Neural progenitor cell (in vitro differentiated cells): ENCODE measurements at regions not wholly inside any gene's neighbourhood (a gene's known extent, or its start where the extent isn't known, plus 50 kb on each side); places are given as distances from the start of the nearest gene placed in this dataset.

Source experiments
- DNase-seq: peaks from one replicate; pipeline ENCODE4 v3.0.0-alpha.2; 2016; ENCODE audit warnings: low spot score
- H2AFZ ChIP-seq: fragments of 200-600 bp; sonication (generic); replicated peaks from 2 replicates; pipeline ENCODE4 v1.6.1; 2016; ENCODE audit warnings: antibody characterized with exemption
- H3F3A ChIP-seq: fragments of 200-600 bp; sonication (generic); 2 replicates; pipeline ENCODE4 v1.6.1; 2016; ENCODE audit warnings: antibody characterized with exemption, low read depth
- H3K27ac ChIP-seq: fragments of 200-600 bp; sonication (generic); 2 replicates; pipeline ENCODE4 v1.5.1; 2016; ENCODE audit warnings: mild to moderate bottlenecking
- H3K27me3 ChIP-seq: fragments of 200-600 bp; sonication (generic); 2 replicates; pipeline ENCODE4 v1.6.1; 2016; ENCODE audit warnings: mild to moderate bottlenecking, moderate library complexity
- H3K36me3 ChIP-seq: fragments of 200-600 bp; sonication (generic); 2 replicates; pipeline ENCODE4 v1.5.1; 2016
- H3K4me1 ChIP-seq: fragments of 200-600 bp; sonication (generic); 2 replicates; pipeline ENCODE4 v1.6.1; 2016; ENCODE audit warnings: mixed run types
- H3K4me2 ChIP-seq: fragments of 200-600 bp; sonication (generic); 2 replicates; pipeline ENCODE4 v1.6.1; 2016
- H3K4me3 ChIP-seq: fragments of 200-600 bp; sonication (generic); 2 replicates; pipeline ENCODE4 v1.5.1; 2016
- H3K79me2 ChIP-seq: fragments of 200-600 bp; sonication (generic); 2 replicates; pipeline ENCODE4 v1.6.1; 2016; ENCODE audit warnings: low read depth
- H3K9ac ChIP-seq: fragments of 200-600 bp; sonication (generic); 2 replicates; pipeline ENCODE4 v1.6.1; 2016
- H3K9me3 ChIP-seq: fragments of 200-600 bp; sonication (generic); 2 replicates; pipeline ENCODE4 v1.5.1; 2016; ENCODE audit warnings: low read depth
- H4K20me1 ChIP-seq: fragments of 200-600 bp; sonication (generic); 2 replicates; pipeline ENCODE4 v1.6.1; 2016; ENCODE audit warnings: low read depth
- H3K27ac Mint-ChIP-seq: 3 replicates; pipeline ENCODE4 v1.8.0; 2021; ENCODE audit warnings: mixed read lengths
- H3K27me3 Mint-ChIP-seq: 2 replicates; pipeline ENCODE4 v1.8.0; 2022; ENCODE audit warnings: low read depth, mild to moderate bottlenecking, inconsistent platforms, moderate library complexity, mixed read lengths; ENCODE audit not compliant: insufficient read depth
- H3K36me3 Mint-ChIP-seq: 3 replicates; pipeline ENCODE4 v1.8.0; 2021; ENCODE audit warnings: mixed read lengths
- H3K4me1 Mint-ChIP-seq: 3 replicates; pipeline ENCODE4 v1.8.0; 2021; ENCODE audit warnings: mixed read lengths
- H3K4me3 Mint-ChIP-seq: 3 replicates; pipeline ENCODE4 v1.8.0; 2021; ENCODE audit warnings: mild to moderate bottlenecking, moderate library complexity, mixed read lengths
- H3K9me3 Mint-ChIP-seq: 3 replicates; pipeline ENCODE4 v1.8.0; 2020; ENCODE audit warnings: mixed read lengths
- EZH2 ChIP-seq: fragments of 200-600 bp; sonication (generic); IDR thresholded peaks from 2 replicates; pipeline ENCODE4 v1.6.1; 2017; ENCODE audit warnings: antibody characterized with exemption, mild to moderate bottlenecking, moderate library complexity
- EZH2phosphoT487 ChIP-seq: fragments of 200-600 bp; sonication (generic); IDR thresholded peaks from 2 replicates; pipeline ENCODE4 v1.6.1; 2017; ENCODE audit warnings: antibody characterized with exemption
- TF ChIP-seq, protein P1 (sequence below): fragments of 200-600 bp; sonication (generic); IDR thresholded peaks from 2 replicates; pipeline ENCODE4 v1.5.1; 2017; ENCODE audit warnings: antibody characterized with exemption, mild to moderate bottlenecking

DNA sequence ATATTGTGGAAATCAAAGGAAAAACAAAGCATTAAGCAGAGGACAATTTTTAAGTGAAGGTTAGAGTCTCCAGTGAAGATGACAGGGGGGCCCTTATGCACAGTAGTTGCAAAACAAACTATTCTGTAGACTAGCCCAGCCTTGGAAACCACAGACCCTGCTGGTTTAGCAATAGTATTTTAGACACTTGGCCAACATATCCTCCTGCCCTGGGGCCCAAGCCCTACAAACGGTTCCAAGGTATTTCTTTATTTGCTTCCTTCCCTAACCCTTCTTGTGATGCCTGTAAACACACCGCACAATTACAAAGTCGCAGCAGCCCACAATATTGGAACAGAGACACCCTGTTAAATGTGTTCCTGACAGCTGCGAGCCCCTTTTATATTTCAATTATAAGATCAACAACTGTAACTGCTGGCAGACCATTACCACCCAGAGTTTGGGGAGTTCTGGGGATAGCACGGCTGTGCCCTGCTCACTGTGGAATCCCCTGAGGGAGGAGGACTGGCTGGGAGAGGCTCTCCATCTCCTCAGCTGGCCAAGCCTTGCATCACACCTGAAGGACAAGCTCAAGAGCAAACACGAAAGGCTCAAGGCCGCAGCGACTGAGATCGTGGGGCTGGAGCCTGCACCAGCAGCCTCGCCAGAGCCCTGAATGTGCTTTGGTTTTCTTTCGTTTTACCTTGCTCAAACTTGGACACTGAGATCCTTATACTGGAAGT lies 282.2 kb upstream of the ATP5MC3 start:
- no peak overlapping the region for H3K4me3 ChIP-seq
- no peak overlapping the region for H3K9ac ChIP-seq
- H3K4me1 ChIP-seq = peaks cover 3% of the 10 kb centered on the region
- no peak overlapping the region for H3K4me3 Mint-ChIP-seq
- H3K27ac Mint-ChIP-seq = no peak overlapping the region
- no peaks in the 10 kb centered on the region for H3K27me3 Mint-ChIP-seq
- H2AFZ ChIP-seq = no peak overlapping the region
- DNase-seq = no peak
- no peaks in the 10 kb centered on the region for H3F3A ChIP-seq
- no peaks in the 10 kb centered on the region for H3K27me3 ChIP-seq
- no peaks in the 10 kb centered on the region for H3K4me1 Mint-ChIP-seq
- H3K9me3 Mint-ChIP-seq = peaks cover 8% of the 10 kb centered on the region
- no peak overlapping the region for H3K27ac ChIP-seq
- H3K79me2 ChIP-seq = no peaks in the 10 kb centered on the region
- no peaks in the 10 kb centered on the region for H3K36me3 ChIP-seq
- TF ChIP-seq, protein P1, sequence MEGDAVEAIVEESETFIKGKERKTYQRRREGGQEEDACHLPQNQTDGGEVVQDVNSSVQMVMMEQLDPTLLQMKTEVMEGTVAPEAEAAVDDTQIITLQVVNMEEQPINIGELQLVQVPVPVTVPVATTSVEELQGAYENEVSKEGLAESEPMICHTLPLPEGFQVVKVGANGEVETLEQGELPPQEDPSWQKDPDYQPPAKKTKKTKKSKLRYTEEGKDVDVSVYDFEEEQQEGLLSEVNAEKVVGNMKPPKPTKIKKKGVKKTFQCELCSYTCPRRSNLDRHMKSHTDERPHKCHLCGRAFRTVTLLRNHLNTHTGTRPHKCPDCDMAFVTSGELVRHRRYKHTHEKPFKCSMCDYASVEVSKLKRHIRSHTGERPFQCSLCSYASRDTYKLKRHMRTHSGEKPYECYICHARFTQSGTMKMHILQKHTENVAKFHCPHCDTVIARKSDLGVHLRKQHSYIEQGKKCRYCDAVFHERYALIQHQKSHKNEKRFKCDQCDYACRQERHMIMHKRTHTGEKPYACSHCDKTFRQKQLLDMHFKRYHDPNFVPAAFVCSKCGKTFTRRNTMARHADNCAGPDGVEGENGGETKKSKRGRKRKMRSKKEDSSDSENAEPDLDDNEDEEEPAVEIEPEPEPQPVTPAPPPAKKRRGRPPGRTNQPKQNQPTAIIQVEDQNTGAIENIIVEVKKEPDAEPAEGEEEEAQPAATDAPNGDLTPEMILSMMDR = no peak
- TF ChIP-seq EZH2 (no peak), EZH2phosphoT487 (no peak)
- no peaks in the 10 kb centered on the region for H3K36me3 Mint-ChIP-seq
- H3K4me2 ChIP-seq = no peak overlapping the region
- H3K9me3 ChIP-seq = no peaks in the 10 kb centered on the region
- H4K20me1 ChIP-seq = no peaks in the 10 kb centered on the region

DNA sequence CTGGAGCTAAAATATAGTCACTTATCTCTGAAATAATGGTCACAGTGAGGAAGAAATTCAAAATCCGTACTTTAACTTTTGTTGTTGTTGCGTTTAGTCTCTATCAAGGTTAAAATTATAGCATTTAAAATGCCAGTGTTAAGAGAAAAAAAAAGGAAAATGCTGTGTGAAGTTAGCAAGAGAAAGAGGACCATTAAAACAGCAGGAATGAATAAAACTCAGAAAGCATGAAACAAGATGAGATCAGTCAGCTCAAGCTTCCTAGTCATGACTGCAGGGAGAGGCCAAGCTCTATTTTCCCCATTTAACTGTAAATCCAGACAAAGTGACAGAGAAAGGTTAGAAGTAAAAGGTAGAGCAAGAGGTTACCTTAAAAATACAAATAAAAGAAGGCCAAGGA lies 281.7 kb upstream of the ATP5MC3 start:
- Histone ChIP-seq H3K4me1 (no peaks in the 10 kb centered on the region), H3K79me2 (no peaks in the 10 kb centered on the region), H3F3A (no peaks in the 10 kb centered on the region), H3K4me2 (no peak overlapping the region), H3K27me3 (no peaks in the 10 kb centered on the region), H3K36me3 (no peaks in the 10 kb centered on the region), H4K20me1 (no peaks in the 10 kb centered on the region), H3K9me3 (no peaks in the 10 kb centered on the region), H2AFZ (no peak overlapping the region), H3K27ac (no peak overlapping the region), H3K4me3 (no peak overlapping the region), H3K9ac (no peak overlapping the region)
- peaks cover 8% of the 10 kb centered on the region for H3K9me3 Mint-ChIP-seq
- DNase-seq = no peak
- no peak overlapping the region for H3K27ac Mint-ChIP-seq
- TF ChIP-seq EZH2 = no peak
- TF ChIP-seq, protein P1 = no peak
- TF ChIP-seq EZH2phosphoT487 = no peak
- H3K36me3 Mint-ChIP-seq = no peaks in the 10 kb centered on the region
- no peaks in the 10 kb centered on the region for H3K27me3 Mint-ChIP-seq
- H3K4me1 Mint-ChIP-seq = no peaks in the 10 kb centered on the region
- no peak overlapping the region for H3K4me3 Mint-ChIP-seq

DNA sequence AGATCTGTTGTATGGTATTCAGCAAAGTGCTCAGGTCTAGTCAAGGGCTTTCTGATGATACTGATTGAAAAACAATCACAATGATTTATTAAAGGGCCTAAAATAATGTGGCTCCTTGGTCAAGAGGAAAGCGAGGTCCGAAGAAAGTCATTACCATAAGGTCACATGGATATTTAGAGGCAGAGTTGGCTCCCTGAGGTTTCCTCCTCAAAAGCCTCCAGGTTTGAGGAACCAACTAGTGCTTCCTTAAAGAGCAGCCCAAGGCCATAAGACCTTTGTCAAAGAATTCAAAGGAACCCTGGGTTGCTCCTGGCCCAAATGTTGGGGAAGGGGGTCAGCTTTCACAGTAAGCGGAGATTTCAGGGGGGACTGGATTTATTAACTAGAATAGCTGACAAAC lies 280.7 kb upstream of the ATP5MC3 start:
- Histone ChIP-seq H3K4me2 (no peak overlapping the region), H3K9ac (no peak overlapping the region), H3K27me3 (no peaks in the 10 kb centered on the region), H3K4me3 (no peak overlapping the region), H3K79me2 (no peaks in the 10 kb centered on the region), H4K20me1 (no peaks in the 10 kb centered on the region), H3K9me3 (no peaks in the 10 kb centered on the region), H3K4me1 (no peaks in the 10 kb centered on the region), H3K27ac (no peak overlapping the region), H2AFZ (no peak overlapping the region), H3F3A (no peaks in the 10 kb centered on the region), H3K36me3 (no peaks in the 10 kb centered on the region)
- DNase-seq = no peak
- TF ChIP-seq, protein P1 = no peak
- TF ChIP-seq EZH2phosphoT487 (no peak), EZH2 (no peak)
- no peaks in the 10 kb centered on the region for H3K36me3 Mint-ChIP-seq
- H3K9me3 Mint-ChIP-seq = peaks cover 8% of the 10 kb centered on the region
- H3K4me1 Mint-ChIP-seq = no peaks in the 10 kb centered on the region
- H3K27me3 Mint-ChIP-seq = no peaks in the 10 kb centered on the region
- H3K4me3 Mint-ChIP-seq = no peak overlapping the region
- H3K27ac Mint-ChIP-seq = no peak overlapping the region
